MM.1S (cell line): ENCODE measurements at regions not wholly inside any gene's neighbourhood (a gene's known extent, or its start where the extent isn't known, plus 50 kb on each side); places are given as distances from the start of the nearest gene placed in this dataset.

Experiments used
- EZH2 ChIP-seq: fragments of 300-600 bp; sonication (generic); optimal IDR thresholded peaks from 2 replicates; pipeline ENCODE3; 2017; ENCODE audit warnings: low read depth, mild to moderate bottlenecking, antibody characterized with exemption, low read length, mixed read lengths
- TF ChIP-seq, protein P1 (sequence below): fragments of 300-600 bp; sonication (generic); IDR thresholded peaks from 2 replicates; pipeline ENCODE4 v1.5.1; 2016; ENCODE audit warnings: antibody characterized with exemption, low read length, mixed read lengths

DNA sequence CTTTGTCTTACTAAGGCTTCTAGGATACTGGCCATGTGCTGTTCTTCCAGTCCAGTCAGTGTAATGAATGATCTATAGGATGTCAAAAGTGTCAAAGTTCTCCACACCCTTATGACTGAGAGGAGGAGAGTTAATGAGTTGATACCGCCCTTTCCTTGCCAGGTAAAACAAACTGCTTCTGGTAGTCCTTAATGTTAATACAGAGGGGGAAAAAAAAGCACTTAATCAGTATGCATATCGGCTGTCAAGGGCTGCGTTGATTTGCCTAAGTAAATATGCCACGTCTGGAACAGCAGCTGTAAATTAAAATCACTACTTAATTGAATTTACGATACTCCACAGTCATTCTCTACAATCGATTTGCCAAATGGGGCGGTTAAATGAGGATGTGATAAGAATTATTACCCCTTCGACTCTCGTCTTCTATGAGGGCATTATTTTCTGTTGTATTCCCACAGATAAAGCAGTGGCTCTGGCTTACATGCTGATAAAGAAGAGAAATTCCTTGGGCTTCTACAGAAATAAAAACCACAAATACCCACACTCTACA lies 416.0 kb downstream of the KCNH5 start:
- TF ChIP-seq, protein P1, sequence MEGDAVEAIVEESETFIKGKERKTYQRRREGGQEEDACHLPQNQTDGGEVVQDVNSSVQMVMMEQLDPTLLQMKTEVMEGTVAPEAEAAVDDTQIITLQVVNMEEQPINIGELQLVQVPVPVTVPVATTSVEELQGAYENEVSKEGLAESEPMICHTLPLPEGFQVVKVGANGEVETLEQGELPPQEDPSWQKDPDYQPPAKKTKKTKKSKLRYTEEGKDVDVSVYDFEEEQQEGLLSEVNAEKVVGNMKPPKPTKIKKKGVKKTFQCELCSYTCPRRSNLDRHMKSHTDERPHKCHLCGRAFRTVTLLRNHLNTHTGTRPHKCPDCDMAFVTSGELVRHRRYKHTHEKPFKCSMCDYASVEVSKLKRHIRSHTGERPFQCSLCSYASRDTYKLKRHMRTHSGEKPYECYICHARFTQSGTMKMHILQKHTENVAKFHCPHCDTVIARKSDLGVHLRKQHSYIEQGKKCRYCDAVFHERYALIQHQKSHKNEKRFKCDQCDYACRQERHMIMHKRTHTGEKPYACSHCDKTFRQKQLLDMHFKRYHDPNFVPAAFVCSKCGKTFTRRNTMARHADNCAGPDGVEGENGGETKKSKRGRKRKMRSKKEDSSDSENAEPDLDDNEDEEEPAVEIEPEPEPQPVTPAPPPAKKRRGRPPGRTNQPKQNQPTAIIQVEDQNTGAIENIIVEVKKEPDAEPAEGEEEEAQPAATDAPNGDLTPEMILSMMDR: no peak
- TF ChIP-seq EZH2: no peak
